ENCODE measurements at regions not wholly inside any gene's neighbourhood (a gene's known extent, or its start where the extent isn't known, plus 50 kb on each side); places are given as distances from the start of the nearest gene placed in this dataset.
A peak's percentile ranks its signal among the peaks of the same experiment; 100 is the strongest.

GRCh38 chr11:126140926-126141280, 70.5 kb downstream of the RPUSD4 start:
- DNase-seq (ENCODE audit: low read depth in 2 of 2): peak; percentile 17 to 76
- TF ChIP-seq CTCF (IDR thresholded peaks at IDR 0.05; ENCODE audit: low read depth, low read length): no peak
- H3K4me3 ChIP-seq (replicated peaks in 1 of 2; ENCODE audit: low read depth in 2 of 2, low read length in 2 of 2): no peak overlapping the region

- peak in 1 of 2 donors; percentile 54 for DNase-seq (ENCODE audit: low read depth in 2 of 2)
- no peak for TF ChIP-seq CTCF (IDR thresholded peaks at IDR 0.05; ENCODE audit: low read depth, low read length)
- no peak overlapping the region for H3K4me3 ChIP-seq (replicated peaks in 1 of 2; ENCODE audit: low read depth in 2 of 2, low read length in 2 of 2)
Measured at GRCh38 chr11:126140201-126140925, 71.1 kb downstream of the RPUSD4 start.

GRCh38 chr11:126139111-126140091, 72.0 kb downstream of the RPUSD4 start:
- H3K4me3 ChIP-seq (replicated peaks in 1 of 2; ENCODE audit: low read depth in 2 of 2, low read length in 2 of 2): no peak overlapping the region
- DNase-seq (ENCODE audit: low read depth in 2 of 2): peak; percentile 16 to 95
- no peak for TF ChIP-seq CTCF (IDR thresholded peaks at IDR 0.05; ENCODE audit: low read depth, low read length)

- DNase-seq (ENCODE audit: low read depth in 2 of 2): no peak
- TF ChIP-seq CTCF (IDR thresholded peaks at IDR 0.05; ENCODE audit: low read depth, low read length): no peak
- H3K4me3 ChIP-seq (replicated peaks in 1 of 2; ENCODE audit: low read depth in 2 of 2, low read length in 2 of 2): no peak overlapping the region
Measured at GRCh38 chr11:126138636-126139035, 72.8 kb downstream of the RPUSD4 start.

GRCh38 chr11:126137136-126137535, 74.3 kb downstream of the RPUSD4 start:
- no peak for TF ChIP-seq CTCF (IDR thresholded peaks at IDR 0.05; ENCODE audit: low read depth, low read length)
- H3K4me3 ChIP-seq (replicated peaks in 1 of 2; ENCODE audit: low read depth in 2 of 2, low read length in 2 of 2): no peak overlapping the region
- DNase-seq (ENCODE audit: low read depth in 2 of 2): peak in 1 of 2 donors; percentile 71

- no peak overlapping the region for H3K4me3 ChIP-seq (replicated peaks in 1 of 2; ENCODE audit: low read depth in 2 of 2, low read length in 2 of 2)
- no peak for TF ChIP-seq CTCF (IDR thresholded peaks at IDR 0.05; ENCODE audit: low read depth, low read length)
- peak; percentile 52 to 97 for DNase-seq (ENCODE audit: low read depth in 2 of 2)
Measured at GRCh38 chr11:126136507-126136906, 73.8 kb upstream of the CDON start.

Measured in cardiac fibroblast (primary cell).